ENCODE measurements at regions not wholly inside any gene's neighbourhood (a gene's known extent, or its start where the extent isn't known, plus 50 kb on each side); places are given as distances from the start of the nearest gene placed in this dataset.

GRCh38 chr3:159168788-159169187 lies 366.9 kb downstream of the MFSD1 start:
- no peaks in the 10 kb centered on the region for H3K36me3 Mint-ChIP-seq (ENCODE audit: low read depth)
- no peak for TF ChIP-seq CTCF (conservative IDR thresholded peaks at IDR 0.05)
- WGBS, 2 experiments (ENCODE audit: insufficient coverage in 1 of 2, insufficient read length in 1 of 2) = 89% methylated on average over 1 of the region's 1 CpG; no CpG with 5 or more reads in 1 of the 2 experiments
- no peak overlapping the region for H3K27ac Mint-ChIP-seq
- H3K27me3 Mint-ChIP-seq (ENCODE audit: insufficient read depth) = no peaks in the 10 kb centered on the region
- no peaks in the 10 kb centered on the region for H3K36me3 ChIP-seq (ENCODE audit: control insufficient read depth, insufficient read depth, low read length)
- no peaks in the 10 kb centered on the region for H3K4me1 ChIP-seq (ENCODE audit: control insufficient read depth, insufficient read depth, low read length)
- no peaks in the 10 kb centered on the region for H3K27me3 ChIP-seq (ENCODE audit: control insufficient read depth, insufficient read depth, low read length, poor library complexity, severe bottlenecking)
- no peaks in the 10 kb centered on the region for H3K9me3 ChIP-seq (ENCODE audit: control insufficient read depth, low read length)
- no peak overlapping the region for H3K4me3 ChIP-seq (ENCODE audit: low read length)
- no peaks in the 10 kb centered on the region for H3K4me1 Mint-ChIP-seq
- no peak overlapping the region for H3K27ac ChIP-seq (ENCODE audit: low read depth, low read length)
- H3K9me3 Mint-ChIP-seq = no peaks in the 10 kb centered on the region
- no peak overlapping the region for H3K9ac ChIP-seq (ENCODE audit: extremely low read depth, low read length, poor library complexity, severe bottlenecking)
- DNase-seq = no peak
- H3K4me3 Mint-ChIP-seq = no peak overlapping the region

- Mint-ChIP-seq H3K36me3 (ENCODE audit: low read depth) (no peaks in the 10 kb centered on the region), H3K4me3 (no peak overlapping the region), H3K27me3 (ENCODE audit: insufficient read depth) (no peaks in the 10 kb centered on the region), H3K27ac (no peak overlapping the region), H3K4me1 (no peaks in the 10 kb centered on the region), H3K9me3 (no peaks in the 10 kb centered on the region)
- no peaks in the 10 kb centered on the region for H3K9me3 ChIP-seq (ENCODE audit: control insufficient read depth, low read length)
- no peak for DNase-seq
- TF ChIP-seq CTCF (conservative IDR thresholded peaks at IDR 0.05) = no peak
- H3K36me3 ChIP-seq (ENCODE audit: control insufficient read depth, insufficient read depth, low read length) = no peaks in the 10 kb centered on the region
- H3K4me1 ChIP-seq (ENCODE audit: control insufficient read depth, insufficient read depth, low read length) = no peaks in the 10 kb centered on the region
- H3K27me3 ChIP-seq (ENCODE audit: control insufficient read depth, insufficient read depth, low read length, poor library complexity, severe bottlenecking) = no peaks in the 10 kb centered on the region
- H3K9ac ChIP-seq (ENCODE audit: extremely low read depth, low read length, poor library complexity, severe bottlenecking) = no peak overlapping the region
- H3K4me3 ChIP-seq (ENCODE audit: low read length) = no peak overlapping the region
- no peak overlapping the region for H3K27ac ChIP-seq (ENCODE audit: low read depth, low read length)
Observed at GRCh38 chr3:159169828-159170227, 368.0 kb downstream of the MFSD1 start.

DNA sequence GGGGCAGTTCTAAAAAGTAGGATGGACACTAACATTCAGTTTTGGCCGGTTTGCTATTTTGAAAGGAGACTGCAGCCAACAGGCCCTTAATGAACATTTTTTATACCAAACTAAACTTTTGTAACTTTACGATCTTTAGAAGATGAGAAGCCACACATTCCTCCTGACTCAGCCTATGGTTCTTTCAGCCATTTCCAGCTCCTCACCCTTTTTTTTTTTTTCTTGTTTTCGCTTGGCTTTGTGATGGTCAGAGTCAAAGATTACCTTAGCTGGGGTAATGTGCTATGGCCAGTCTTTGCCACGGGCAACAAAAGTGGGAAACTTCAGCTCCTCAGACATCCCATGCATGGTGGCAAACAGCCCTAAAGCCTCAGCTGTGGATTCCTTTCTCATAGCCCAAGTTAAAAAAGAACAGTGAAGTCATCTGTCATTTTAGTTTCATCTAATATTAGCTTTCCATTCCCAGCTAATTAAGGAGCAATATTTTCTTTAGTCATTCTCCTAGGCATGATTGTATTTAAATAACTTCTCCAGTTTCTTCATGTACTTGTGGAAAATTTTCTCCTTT lies 368.7 kb downstream of the MFSD1 start:
- Mint-ChIP-seq H3K9me3 (no peaks in the 10 kb centered on the region), H3K27me3 (ENCODE audit: insufficient read depth) (no peaks in the 10 kb centered on the region), H3K4me3 (no peak overlapping the region), H3K4me1 (no peaks in the 10 kb centered on the region), H3K27ac (no peak overlapping the region), H3K36me3 (ENCODE audit: low read depth) (no peaks in the 10 kb centered on the region)
- no peaks in the 10 kb centered on the region for H3K36me3 ChIP-seq (ENCODE audit: control insufficient read depth, insufficient read depth, low read length)
- no peaks in the 10 kb centered on the region for H3K4me1 ChIP-seq (ENCODE audit: control insufficient read depth, insufficient read depth, low read length)
- no peaks in the 10 kb centered on the region for H3K9me3 ChIP-seq (ENCODE audit: control insufficient read depth, low read length)
- no peak for DNase-seq
- no peak overlapping the region for H3K9ac ChIP-seq (ENCODE audit: extremely low read depth, low read length, poor library complexity, severe bottlenecking)
- H3K4me3 ChIP-seq (ENCODE audit: low read length) = no peak overlapping the region
- TF ChIP-seq CTCF (conservative IDR thresholded peaks at IDR 0.05) = no peak
- no peak overlapping the region for H3K27ac ChIP-seq (ENCODE audit: low read depth, low read length)
- no peaks in the 10 kb centered on the region for H3K27me3 ChIP-seq (ENCODE audit: control insufficient read depth, insufficient read depth, low read length, poor library complexity, severe bottlenecking)
- WGBS, 2 experiments (ENCODE audit: insufficient coverage in 1 of 2, insufficient read length in 1 of 2) = 90 to 100% methylated on average over 1 to 3 of the region's 4 CpGs

Measured in endodermal cell (in vitro differentiated cells).